Jurkat, Clone E6-1 (cell line): ENCODE measurements at regions not wholly inside any gene's neighbourhood (a gene's known extent, or its start where the extent isn't known, plus 50 kb on each side); places are given as distances from the start of the nearest gene placed in this dataset.
"Not testable (repeated sequence)": the region's sequence is repeated elsewhere in the genome, so short reads cannot be mapped to it uniquely, and the experiment has no call there.

ENCODE experiments used
- DNase-seq: peaks from one replicate; pipeline ENCODE4 v3.0.0-alpha.2; 2011; ENCODE audit warnings: low read depth, low spot score
- H3K4me3 ChIP-seq: 2 replicates; pipeline ENCODE4 v1.5.1; 2011; ENCODE audit warnings: mild to moderate bottlenecking, low read length, control low read depth, moderate library complexity

- no peak for DNase-seq
- H3K4me3 ChIP-seq: no peak overlapping the region
Observed at GRCh38 chr13:38042771-38043170, 173.2 kb upstream of the TRPC4 start.

GRCh38 chr13:38024431-38024830, 154.9 kb upstream of the TRPC4 start:
- H3K4me3 ChIP-seq: no peak overlapping the region
- DNase-seq: no peak

GRCh38 chr13:38017320-38017719, 147.7 kb upstream of the TRPC4 start:
- DNase-seq: no peak
- H3K4me3 ChIP-seq: no peak overlapping the region

GRCh38 chr13:38013676-38014075, 144.1 kb upstream of the TRPC4 start:
- no peak overlapping the region for H3K4me3 ChIP-seq
- peak; percentile 10 for DNase-seq

GRCh38 chr13:38012096-38012495, 142.5 kb upstream of the TRPC4 start:
- no peak overlapping the region for H3K4me3 ChIP-seq
- no peak for DNase-seq

GRCh38 chr13:38008636-38009035, 139.1 kb upstream of the TRPC4 start:
- no peak for DNase-seq
- no peak overlapping the region for H3K4me3 ChIP-seq

- DNase-seq: no peak
- H3K4me3 ChIP-seq: no peak overlapping the region
Observed at GRCh38 chr13:38002606-38003005, 133.0 kb upstream of the TRPC4 start.

- DNase-seq: no peak
- H3K4me3 ChIP-seq: no peak overlapping the region
Observed at GRCh38 chr13:37997641-37998040, 128.1 kb upstream of the TRPC4 start.

GRCh38 chr13:37995092-37995491, 125.5 kb upstream of the TRPC4 start:
- no peak overlapping the region for H3K4me3 ChIP-seq
- DNase-seq: no peak

GRCh38 chr13:37986811-37987210, 117.2 kb upstream of the TRPC4 start:
- no peak for DNase-seq
- H3K4me3 ChIP-seq: no peak overlapping the region

GRCh38 chr13:37985281-37985680, 115.7 kb upstream of the TRPC4 start:
- no peak overlapping the region for H3K4me3 ChIP-seq
- no peak for DNase-seq

- H3K4me3 ChIP-seq: no peak overlapping the region
- peak; percentile 35 for DNase-seq
Observed at GRCh38 chr13:37984357-37984756, 114.8 kb upstream of the TRPC4 start.

- no peak overlapping the region for H3K4me3 ChIP-seq
- DNase-seq: no peak
Observed at GRCh38 chr13:37981932-37982331, 112.4 kb upstream of the TRPC4 start.

GRCh38 chr13:37978680-37979079, 109.1 kb upstream of the TRPC4 start:
- no peak for DNase-seq

GRCh38 chr13:37968555-37968954, 99.0 kb upstream of the TRPC4 start:
- no peak overlapping the region for H3K4me3 ChIP-seq
- DNase-seq: no peak

More at GRCh38 chr13:37978680-37979079, 109.1 kb upstream of the TRPC4 start:
- H3K4me3 ChIP-seq: no peak overlapping the region

- H3K4me3 ChIP-seq: no peak overlapping the region
- DNase-seq: no peak
Observed at GRCh38 chr13:37966266-37966665, 96.7 kb upstream of the TRPC4 start.

- peak; percentile 2 for DNase-seq
- H3K4me3 ChIP-seq: no peak overlapping the region
Observed at GRCh38 chr13:37960427-37960826, 90.9 kb upstream of the TRPC4 start.

GRCh38 chr13:37959284-37959683, 89.7 kb upstream of the TRPC4 start:
- H3K4me3 ChIP-seq: no peak overlapping the region
- DNase-seq: no peak

GRCh38 chr13:37956536-37956935, 87.0 kb upstream of the TRPC4 start:
- no peak for DNase-seq
- H3K4me3 ChIP-seq: no peak overlapping the region

- DNase-seq, H3K4me3 ChIP-seq: not testable (repeated sequence)
Observed at GRCh38 chr13:37954597-37954996, 85.0 kb upstream of the TRPC4 start.

- no peak overlapping the region for H3K4me3 ChIP-seq
- no peak for DNase-seq
Observed at GRCh38 chr13:37954191-37954590, 84.6 kb upstream of the TRPC4 start.

- no peak for DNase-seq
- no peak overlapping the region for H3K4me3 ChIP-seq
Observed at GRCh38 chr13:37953696-37954095, 84.1 kb upstream of the TRPC4 start.
